ENCODE measurements at regions not wholly inside any gene's neighbourhood (a gene's known extent, or its start where the extent isn't known, plus 50 kb on each side); places are given as distances from the start of the nearest gene placed in this dataset.
"Not testable (repeated sequence)": the region's sequence is repeated elsewhere in the genome, so short reads cannot be mapped to it uniquely, and the experiment has no call there.

GRCh38 chr15:81777546-81777945 lies 268.3 kb downstream of the MEX3B start:
- no peak overlapping the region for H3K27ac Mint-ChIP-seq
- no peaks in the 10 kb centered on the region for H3K4me1 Mint-ChIP-seq
- no peak for DNase-seq (ENCODE audit: low spot score in 2 of 2, unreplicated experiment in 2 of 2)
- TF ChIP-seq, protein P1, sequence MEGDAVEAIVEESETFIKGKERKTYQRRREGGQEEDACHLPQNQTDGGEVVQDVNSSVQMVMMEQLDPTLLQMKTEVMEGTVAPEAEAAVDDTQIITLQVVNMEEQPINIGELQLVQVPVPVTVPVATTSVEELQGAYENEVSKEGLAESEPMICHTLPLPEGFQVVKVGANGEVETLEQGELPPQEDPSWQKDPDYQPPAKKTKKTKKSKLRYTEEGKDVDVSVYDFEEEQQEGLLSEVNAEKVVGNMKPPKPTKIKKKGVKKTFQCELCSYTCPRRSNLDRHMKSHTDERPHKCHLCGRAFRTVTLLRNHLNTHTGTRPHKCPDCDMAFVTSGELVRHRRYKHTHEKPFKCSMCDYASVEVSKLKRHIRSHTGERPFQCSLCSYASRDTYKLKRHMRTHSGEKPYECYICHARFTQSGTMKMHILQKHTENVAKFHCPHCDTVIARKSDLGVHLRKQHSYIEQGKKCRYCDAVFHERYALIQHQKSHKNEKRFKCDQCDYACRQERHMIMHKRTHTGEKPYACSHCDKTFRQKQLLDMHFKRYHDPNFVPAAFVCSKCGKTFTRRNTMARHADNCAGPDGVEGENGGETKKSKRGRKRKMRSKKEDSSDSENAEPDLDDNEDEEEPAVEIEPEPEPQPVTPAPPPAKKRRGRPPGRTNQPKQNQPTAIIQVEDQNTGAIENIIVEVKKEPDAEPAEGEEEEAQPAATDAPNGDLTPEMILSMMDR (IDR thresholded peaks at IDR 0.05; ENCODE audit: unreplicated experiment) = no peak
- no peaks in the 10 kb centered on the region for H3K27me3 Mint-ChIP-seq (ENCODE audit: low read depth)
- no peak overlapping the region for H3K4me3 Mint-ChIP-seq
- H3K36me3 Mint-ChIP-seq = peaks cover 6% of the 10 kb centered on the region
- H3K9me3 Mint-ChIP-seq = no peaks in the 10 kb centered on the region

GRCh38 chr15:81776976-81777375 lies 268.8 kb downstream of the MEX3B start:
- H3K9me3 Mint-ChIP-seq = no peaks in the 10 kb centered on the region
- no peak for DNase-seq (ENCODE audit: low spot score in 2 of 2, unreplicated experiment in 2 of 2)
- H3K36me3 Mint-ChIP-seq = peaks cover 5% of the 10 kb centered on the region
- no peak overlapping the region for H3K27ac Mint-ChIP-seq
- no peaks in the 10 kb centered on the region for H3K4me1 Mint-ChIP-seq
- TF ChIP-seq, protein P1 (IDR thresholded peaks at IDR 0.05; ENCODE audit: unreplicated experiment) = no peak
- no peak overlapping the region for H3K4me3 Mint-ChIP-seq
- H3K27me3 Mint-ChIP-seq (ENCODE audit: low read depth) = no peaks in the 10 kb centered on the region

DNA sequence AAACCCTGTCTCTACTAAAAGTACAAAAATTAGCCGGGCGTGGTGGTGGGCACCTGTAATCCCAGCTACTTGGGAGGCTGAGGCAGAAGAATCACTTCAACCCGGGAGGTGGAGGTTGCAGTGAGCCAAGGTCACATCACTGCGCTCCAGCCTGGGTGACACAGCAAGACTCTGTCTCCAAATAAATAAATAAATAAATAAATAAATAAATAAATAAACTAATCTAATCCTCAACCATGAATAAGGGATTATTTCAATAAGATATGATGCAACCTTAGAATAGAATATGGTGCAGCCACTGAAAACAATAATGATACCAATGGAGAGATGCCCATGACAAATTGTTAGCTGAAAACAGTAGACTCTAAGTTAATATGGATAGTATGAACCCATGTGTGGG lies 270.0 kb downstream of the MEX3B start:
- not testable (repeated sequence) for H3K36me3 Mint-ChIP-seq; H3K4me3 Mint-ChIP-seq; H3K27me3 Mint-ChIP-seq (ENCODE audit: low read depth); H3K27ac Mint-ChIP-seq; DNase-seq (ENCODE audit: low spot score in 2 of 2, unreplicated experiment in 2 of 2); H3K9me3 Mint-ChIP-seq; H3K4me1 Mint-ChIP-seq

DNA sequence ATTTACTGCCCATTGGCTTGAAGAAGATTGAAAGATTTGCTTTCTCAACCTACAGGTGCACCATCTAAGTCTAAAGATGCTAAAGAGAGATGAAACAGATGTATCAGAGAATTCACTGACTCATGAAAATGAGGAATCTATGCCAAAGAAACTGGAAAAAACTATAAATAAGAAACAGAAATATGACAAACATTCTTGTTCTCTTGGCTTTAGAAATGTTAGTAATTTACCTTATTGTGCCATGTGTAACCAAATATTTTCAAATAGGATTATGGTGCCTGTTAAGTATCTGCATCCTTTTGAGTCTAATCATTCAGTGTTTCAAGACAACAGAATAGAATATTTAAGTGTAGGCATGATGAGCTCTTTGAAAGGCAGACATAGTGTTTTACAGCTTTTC lies 271.5 kb downstream of the MEX3B start:
- Mint-ChIP-seq H3K27ac (no peak overlapping the region), H3K36me3 (peaks cover 7% of the 10 kb centered on the region), H3K27me3 (ENCODE audit: low read depth) (no peaks in the 10 kb centered on the region), H3K4me1 (no peaks in the 10 kb centered on the region), H3K4me3 (no peak overlapping the region), H3K9me3 (peaks cover 5% of the 10 kb centered on the region)
- no peak for DNase-seq (ENCODE audit: low spot score in 2 of 2, unreplicated experiment in 2 of 2)
- TF ChIP-seq, protein P1 (IDR thresholded peaks at IDR 0.05; ENCODE audit: unreplicated experiment) = no peak

- DNase-seq (ENCODE audit: low spot score in 2 of 2, unreplicated experiment in 2 of 2) = no peak
- TF ChIP-seq, protein P1 (IDR thresholded peaks at IDR 0.05; ENCODE audit: unreplicated experiment) = no peak
- peaks cover 9% of the 10 kb centered on the region for H3K9me3 Mint-ChIP-seq
- H3K27ac Mint-ChIP-seq = no peak overlapping the region
- no peak overlapping the region for H3K4me3 Mint-ChIP-seq
- H3K27me3 Mint-ChIP-seq (ENCODE audit: low read depth) = no peaks in the 10 kb centered on the region
- no peaks in the 10 kb centered on the region for H3K4me1 Mint-ChIP-seq
- H3K36me3 Mint-ChIP-seq = peaks cover 9% of the 10 kb centered on the region
These were observed 277.0 kb downstream of the MEX3B start for GRCh38 chr15:81768773-81769172.

- Mint-ChIP-seq H3K4me1 (no peaks in the 10 kb centered on the region), H3K36me3 (peaks cover 9% of the 10 kb centered on the region)
These were observed 278.9 kb downstream of the MEX3B start for GRCh38 chr15:81766829-81767475.

More at GRCh38 chr15:81766829-81767475, 278.9 kb downstream of the MEX3B start:
- Mint-ChIP-seq H3K27ac (no peak overlapping the region), H3K9me3 (peaks cover 9% of the 10 kb centered on the region), H3K4me3 (no peak overlapping the region), H3K27me3 (ENCODE audit: low read depth) (no peaks in the 10 kb centered on the region)
- TF ChIP-seq, protein P1 (IDR thresholded peaks at IDR 0.05; ENCODE audit: unreplicated experiment) = no peak
- DNase-seq (ENCODE audit: low spot score in 2 of 2, unreplicated experiment in 2 of 2) = no peak
